GM21528 (cell line): ENCODE measurements at regions not wholly inside any gene's neighbourhood (a gene's known extent, or its start where the extent isn't known, plus 50 kb on each side); places are given as distances from the start of the nearest gene placed in this dataset.

Source experiments
- ATAC-seq: cut with Tn5 transposase; IDR thresholded peaks from one replicate; pipeline ENCODE4 v1.9.1; 2021; ENCODE audit warnings: mild to moderate bottlenecking, moderate library complexity; ENCODE audit not compliant: unreplicated experiment, low FRiP score

DNA sequence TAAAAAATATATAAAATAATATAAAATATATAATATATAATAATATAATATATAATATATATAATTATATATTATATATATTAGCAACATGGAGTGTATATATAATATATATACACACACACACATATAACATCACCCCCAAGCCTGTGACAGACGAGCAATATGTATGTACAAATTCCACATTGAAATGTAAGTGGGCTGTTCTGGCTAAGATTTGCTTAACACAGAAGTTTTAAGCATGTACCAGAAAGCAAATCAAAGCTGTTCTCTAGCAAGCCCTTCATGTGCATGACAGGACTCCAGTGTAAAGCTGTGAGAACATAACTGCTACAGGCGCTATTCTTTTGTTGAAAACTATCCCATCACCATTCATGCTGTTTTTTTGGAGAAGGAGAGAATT, 261.7 kb upstream of the TNP1 start:
- no peak for ATAC-seq

DNA sequence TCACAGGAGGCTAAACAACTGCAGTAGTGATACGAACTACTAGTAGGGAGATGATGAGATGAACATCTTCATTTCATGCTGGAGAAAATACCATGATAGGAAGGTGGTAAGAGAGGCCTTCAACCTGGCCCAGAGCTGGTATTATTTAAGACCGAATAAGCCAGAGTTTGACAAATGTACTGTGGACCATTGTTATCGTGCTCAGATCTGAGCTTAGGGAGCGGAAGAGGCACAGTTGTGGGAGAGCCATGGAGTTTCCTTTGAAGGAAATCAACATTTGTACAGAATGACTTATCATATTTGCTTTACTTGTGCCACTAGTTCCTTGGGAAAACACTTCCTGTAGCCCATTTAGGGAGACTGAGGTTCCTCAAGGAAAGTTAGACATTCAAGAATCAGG, 260.6 kb upstream of the TNP1 start:
- no peak for ATAC-seq

DNA sequence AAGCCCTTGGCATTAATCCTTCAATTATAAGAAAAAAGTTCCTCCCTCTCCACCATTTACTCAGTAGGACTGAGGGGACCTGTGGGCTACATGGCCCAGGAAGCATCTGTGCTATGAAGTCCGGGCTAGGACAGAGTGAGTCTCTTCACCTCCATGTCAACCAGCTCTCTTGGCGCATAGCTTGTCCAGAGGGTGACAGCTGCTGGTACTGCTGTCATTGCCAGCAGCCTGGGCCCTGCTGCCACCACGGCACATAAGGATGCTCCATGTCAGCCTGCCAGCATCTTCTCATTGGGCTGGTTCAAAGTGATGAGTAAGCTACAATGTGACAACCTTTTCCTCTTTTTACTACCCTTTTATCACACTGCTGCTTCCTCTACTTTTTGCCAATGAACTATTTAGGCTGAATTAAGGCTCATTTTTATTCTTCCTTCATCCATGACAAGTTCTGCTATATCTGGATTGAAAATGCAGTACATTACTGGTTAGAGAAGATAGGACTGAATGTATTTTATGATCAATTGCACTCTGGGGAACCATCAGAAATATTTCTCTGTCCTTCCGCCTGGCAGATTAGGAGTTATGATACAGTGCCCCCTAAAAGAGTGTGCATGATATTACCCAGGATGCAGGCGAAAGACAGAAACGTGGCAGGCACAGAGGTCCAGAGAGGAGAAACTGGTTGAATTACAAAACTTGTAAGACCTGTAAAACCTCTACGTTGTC, 258.9 kb upstream of the TNP1 start:
- no peak for ATAC-seq

DNA sequence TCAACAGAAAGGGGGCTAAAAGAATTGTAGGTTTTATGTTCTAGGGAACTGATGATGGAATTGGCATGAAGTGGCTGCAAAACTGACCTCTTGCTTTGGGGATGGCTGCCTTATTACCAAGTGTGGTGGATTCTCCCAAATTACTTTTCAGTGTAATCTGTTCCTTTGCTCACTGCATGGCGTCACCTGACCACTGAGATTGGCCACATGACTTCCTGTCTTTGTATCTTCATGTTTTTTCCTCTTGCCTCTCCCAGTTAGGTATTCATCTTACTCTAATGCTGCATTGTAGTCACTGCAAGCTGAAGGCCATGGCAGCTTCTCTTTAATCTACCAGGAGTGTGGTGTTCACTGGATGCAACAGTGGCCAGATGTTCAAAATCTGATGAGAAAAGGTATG, 257.7 kb upstream of the TNP1 start:
- ATAC-seq: no peak

DNA sequence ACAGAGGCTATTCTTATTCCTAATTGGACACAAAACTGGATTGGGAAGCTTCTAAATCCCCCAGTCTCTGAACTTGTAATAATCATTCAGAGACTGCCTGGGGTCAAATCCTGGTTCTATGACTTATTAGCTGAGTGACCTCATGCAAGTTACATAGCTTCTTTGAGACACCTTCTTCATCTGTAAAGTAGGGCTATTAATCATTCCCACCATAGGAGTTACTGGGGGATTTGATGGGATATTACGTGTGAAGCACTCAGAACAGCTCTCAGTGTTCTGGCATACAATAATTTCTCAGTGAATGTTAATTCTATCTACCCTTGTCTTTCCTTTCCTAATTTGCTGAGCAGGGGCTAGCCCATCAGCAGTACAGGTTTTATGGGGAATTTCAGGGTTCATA, 256.7 kb upstream of the TNP1 start:
- no peak for ATAC-seq

DNA sequence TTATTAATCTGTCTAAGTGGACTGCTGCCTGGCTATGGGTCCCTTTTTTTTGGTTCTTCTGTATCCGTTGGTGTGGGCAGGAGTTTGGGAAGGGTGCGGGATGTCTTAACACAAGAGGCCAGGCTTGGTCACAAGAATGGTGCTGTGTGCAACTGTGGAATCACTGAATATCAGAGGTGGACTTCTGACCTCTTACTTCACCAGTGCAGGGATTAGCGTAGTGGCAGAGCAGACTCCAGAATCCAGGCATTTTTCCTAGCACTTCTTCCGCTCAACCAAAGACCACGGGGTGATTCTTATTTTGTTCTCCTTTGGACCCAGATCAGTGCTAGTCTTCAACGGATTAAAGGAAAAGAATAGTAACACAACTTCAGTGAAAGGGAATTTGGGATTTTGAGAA, 254.3 kb upstream of the TNP1 start:
- ATAC-seq: no peak

DNA sequence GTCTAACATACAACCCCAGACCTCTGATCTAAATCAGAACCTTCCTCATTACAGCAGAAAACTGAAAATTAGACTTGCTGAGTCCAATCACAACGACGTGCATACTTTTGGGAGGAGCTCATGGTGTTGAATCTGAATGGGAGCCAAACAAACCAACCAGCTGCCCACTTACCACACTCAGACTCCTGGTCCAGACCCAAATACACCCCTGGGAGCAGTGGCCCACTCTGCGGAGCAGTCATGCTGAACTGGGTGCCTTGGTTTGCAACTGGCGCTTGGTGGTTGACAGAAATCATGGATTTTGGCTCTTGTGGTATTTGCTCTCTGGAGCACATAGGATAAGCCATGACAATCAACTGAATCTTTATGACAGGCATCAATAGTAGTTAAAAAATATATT, 253.6 kb upstream of the TNP1 start:
- ATAC-seq: no peak

DNA sequence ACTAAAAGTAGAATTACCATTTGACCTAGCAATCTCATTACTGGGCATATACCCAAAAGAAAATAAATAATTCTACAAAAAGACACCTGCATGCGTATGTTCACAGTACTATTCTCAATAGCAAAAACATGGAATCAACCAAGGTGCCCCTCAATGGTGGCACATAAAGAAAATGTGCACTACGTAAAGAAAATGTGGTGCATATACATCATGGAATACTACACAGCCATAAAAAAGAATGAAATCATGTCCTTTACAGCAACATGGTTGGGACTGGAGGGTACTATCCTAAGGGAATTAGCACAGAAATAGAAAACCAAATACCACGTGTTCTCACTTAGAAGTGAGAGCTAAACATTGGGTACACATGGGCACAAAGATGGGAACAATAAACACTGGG, 250.7 kb upstream of the TNP1 start:
- ATAC-seq: no peak

DNA sequence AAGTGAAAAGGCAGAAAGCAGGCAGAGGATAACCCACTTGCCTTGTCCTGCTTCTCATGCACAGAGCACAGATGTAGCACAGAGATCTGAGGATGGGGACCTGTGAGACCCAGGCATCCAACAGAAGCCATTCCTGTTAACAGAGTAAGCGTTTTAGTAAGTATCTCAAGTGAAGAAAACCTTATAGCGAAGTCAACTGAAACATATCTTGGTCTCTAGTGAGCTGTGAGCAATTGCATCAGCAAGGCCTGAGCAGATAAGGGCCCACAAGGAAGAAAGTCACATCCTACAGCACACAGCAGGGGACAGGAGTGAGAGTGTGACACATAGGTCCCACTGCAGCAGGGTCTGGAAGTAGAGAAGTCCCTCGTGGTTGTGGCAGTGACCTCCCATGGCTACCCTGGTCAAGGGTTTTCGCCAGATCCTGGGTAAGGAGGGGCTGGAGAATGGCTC, 248.7 kb upstream of the TNP1 start:
- no peak for ATAC-seq

DNA sequence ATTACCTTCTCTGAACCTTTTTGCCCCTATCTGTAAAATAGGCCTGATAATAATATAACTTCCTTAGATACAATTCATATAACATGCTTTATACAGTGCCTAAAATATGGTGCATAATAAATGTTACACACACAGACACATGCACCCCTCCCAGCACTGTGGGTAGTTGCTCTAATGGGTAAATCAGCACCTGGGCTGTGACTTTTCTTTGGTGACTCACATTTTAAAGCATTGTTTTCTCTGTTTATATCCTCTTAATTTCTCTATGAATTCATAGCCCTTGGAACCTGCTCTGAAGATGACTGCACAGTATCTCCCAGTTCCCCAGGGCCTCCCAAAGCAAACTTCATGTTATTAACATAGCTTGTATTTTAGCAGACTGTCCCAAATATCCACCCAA, 248.2 kb upstream of the TNP1 start:
- no peak for ATAC-seq

DNA sequence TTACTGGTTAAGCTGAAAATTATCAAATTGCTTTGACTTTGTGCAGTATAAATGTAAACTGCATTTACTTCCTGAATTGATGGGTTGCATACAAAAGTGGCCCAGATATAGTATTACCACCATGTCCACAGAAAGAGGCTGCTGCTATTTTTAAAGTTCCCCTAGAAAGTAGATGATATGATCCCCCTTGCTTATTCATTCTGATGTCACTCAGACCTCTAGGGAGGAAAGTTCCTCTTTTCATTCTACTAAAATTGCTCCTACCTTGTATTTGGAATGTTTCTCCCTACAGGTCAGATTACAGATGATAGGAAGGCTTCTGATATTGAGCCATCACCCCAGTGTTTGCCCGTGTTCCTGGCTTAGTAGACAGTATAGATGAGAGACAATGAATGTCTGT, 247.6 kb upstream of the TNP1 start:
- no peak for ATAC-seq

DNA sequence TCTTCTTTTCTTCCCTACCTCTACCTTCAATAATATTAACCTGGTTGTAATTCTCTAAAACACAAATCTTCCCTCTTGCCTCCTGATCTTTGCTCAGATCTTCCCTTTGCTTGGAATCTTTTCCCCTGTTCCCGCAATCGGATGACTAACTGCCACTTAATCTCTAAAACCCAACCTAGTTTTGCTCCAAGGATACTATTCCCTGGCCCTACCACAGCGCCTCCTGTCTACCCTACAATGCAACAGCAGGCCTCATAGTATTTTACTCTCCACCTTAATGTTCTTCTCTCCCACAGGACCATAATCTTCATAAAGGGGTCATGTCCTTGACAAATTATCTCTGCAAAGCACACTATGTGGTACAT, 246.8 kb upstream of the TNP1 start:
- no peak for ATAC-seq

DNA sequence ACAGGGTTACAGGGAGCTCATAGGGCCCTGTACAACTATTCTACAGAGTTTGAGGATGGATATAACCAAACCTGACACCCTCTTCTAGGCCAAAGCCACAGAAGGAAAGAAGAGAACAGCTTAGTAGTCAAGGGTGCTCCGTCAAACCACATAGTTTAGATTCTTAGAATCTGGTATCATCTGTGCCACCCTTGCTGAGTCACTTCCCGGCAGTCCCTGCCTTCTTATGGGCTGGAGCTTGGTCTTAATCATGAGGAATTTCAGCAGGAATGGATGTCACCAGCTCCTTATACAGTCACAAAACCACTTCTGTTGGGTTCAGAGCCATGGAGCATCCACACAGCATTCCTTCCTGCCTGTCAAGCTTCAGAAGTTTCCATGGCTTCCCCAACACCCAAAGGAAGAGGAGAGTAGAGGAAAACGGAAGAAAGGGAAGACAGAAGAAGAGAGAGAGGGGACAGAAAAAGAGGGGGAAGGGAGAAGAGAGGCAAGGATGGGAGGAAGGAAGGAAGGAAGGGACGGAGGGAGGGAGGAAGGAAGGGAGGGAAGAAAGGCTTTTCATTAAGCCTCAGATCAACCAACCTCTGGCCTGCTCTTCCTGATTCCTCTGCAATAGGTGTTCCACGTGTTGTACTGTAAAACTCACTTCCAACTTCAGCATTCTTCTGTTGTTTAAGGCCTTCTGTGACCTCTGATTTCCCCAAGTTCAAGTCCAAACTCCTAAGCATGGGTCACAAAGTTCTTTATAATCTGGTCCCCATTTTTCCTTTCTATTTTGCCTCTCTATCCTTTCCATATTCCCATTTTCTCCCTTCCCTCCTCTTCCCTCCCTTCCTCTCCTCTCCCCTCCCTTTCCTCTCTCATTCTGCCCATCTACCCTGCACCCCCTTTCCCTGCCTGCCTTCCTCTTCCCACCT, 246.1 kb upstream of the TNP1 start:
- no peak for ATAC-seq

DNA sequence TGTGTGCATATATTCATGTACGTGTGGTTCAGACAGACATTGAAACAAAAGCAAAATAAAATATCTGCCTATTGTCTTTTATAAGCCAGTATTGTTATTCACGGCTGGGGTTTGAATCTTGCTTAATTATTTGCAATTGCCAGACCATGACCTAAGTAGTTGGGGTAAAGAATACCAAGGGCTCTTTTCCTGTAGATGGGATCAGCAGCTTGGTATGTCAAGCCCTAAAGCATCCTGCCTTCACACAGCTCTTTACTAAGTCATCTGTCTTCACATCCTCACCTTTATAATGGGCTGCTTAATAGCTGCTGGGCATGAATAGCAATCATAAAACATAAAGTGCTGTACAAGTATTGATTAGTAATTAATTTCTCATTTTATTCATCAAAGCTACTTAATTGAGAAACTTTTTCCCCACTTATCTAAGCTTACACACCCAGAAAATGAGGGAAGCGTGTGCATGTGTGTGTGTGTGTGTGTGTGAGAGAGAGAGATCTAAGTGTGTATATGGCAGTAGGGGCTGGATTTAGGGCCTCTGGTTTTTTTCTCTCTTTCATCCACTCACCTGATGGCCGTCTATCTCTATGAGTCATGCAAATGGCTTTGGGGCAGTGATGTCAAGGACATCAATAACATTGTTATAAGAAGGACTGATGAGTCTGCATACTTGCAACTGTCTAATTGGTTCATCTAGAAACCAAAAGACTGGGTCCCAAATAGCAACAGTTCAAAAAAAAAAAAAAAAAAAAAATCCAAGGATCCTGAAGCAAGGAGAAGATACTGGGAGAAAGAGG, 244.1 kb upstream of the TNP1 start:
- no peak for ATAC-seq

DNA sequence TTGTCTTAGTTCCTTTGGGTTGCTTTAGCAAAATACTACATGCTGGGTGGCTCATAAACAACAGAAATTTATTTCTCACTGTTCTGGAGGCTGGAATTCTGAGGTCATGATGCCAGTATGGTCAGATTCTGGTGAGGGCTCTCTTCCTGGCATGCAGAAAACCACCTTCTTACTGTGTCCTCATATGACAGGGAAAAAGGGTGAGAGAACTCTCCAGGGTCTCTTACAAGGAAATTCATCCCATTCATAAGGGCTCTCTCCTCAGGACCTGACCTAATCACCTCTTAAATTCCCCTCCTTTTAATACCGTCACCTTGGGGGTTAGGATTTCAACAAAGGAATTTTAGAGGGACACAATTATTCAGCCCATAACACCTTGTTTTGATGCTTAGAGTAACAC, 243.1 kb upstream of the TNP1 start:
- no peak for ATAC-seq

DNA sequence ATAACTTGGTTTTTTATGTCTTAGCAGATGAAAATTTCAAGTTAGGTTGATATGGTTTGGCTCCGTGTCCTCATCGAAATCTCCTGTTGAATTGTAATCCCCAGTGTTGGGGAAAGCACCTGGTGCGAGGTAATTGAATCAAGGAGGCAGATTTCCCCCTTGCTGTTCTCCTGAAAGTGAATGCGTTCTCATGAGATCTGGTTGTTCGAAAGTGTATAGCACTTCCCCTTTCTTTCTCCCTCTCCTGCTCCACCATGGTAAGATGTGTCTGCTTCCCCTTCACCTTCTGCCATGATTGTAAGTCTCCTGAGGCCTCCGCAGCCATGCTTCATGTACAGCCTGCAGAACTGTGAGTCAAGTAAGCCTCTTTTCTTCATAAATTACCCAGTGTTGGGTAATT, 242.1 kb upstream of the TNP1 start:
- no peak for ATAC-seq

DNA sequence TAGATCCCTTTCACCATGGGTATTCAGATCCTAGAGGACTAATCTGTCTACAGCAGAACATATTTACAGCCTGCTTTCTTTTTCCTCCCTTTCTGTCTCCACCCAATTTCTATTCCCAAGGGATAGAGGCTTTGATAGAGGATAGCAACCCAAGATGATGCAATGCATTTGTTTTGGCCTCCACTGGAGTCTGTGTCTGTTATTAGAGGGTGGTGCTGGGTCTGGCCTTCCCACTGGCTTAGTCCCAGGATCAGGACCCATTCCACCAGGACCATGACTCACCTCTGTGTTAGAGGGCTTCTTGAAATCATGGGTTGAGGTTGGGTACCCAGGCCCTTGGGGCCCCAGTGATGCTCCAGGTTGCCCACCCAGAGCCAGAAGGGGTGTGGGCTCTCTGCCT, 239.7 kb upstream of the TNP1 start:
- no peak for ATAC-seq

DNA sequence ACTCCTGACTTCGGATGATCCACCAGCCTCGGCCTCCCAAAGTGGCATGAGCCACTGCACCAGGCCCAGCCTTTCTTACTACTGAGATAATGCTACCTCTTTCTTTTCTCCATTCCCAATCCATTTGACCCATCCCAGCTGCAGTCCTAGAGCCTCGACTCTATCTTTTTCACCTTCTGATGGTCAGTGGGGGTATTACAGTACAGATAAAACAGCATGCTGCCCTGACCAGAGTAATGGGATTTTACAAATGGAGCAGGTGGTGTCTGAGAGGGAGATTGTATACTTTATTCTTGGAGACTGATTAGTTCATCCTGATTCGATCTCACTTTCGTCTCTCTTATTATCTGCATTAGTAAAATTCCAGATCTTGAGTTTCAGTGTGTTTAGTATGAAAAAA, 238.6 kb upstream of the TNP1 start:
- no peak for ATAC-seq

DNA sequence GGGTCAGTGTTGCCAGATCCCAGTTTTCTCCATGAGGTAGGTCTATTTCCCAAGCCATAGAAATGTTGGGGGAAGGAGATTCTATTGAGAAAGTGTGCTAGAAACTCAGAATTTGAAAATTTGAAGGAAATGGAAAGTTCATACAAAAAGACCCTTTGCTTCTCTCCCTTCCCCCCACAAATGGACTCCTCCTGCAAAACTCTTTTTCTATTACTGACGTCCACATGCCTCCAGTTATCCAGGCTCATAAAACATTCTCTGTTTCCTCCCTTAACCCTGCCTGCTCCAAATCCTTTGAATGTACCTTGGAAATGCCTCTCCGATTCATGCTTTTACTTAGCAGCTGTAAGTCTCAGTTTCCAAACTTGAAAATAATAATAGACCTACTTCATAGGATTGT, 237.5 kb upstream of the TNP1 start:
- ATAC-seq: no peak

DNA sequence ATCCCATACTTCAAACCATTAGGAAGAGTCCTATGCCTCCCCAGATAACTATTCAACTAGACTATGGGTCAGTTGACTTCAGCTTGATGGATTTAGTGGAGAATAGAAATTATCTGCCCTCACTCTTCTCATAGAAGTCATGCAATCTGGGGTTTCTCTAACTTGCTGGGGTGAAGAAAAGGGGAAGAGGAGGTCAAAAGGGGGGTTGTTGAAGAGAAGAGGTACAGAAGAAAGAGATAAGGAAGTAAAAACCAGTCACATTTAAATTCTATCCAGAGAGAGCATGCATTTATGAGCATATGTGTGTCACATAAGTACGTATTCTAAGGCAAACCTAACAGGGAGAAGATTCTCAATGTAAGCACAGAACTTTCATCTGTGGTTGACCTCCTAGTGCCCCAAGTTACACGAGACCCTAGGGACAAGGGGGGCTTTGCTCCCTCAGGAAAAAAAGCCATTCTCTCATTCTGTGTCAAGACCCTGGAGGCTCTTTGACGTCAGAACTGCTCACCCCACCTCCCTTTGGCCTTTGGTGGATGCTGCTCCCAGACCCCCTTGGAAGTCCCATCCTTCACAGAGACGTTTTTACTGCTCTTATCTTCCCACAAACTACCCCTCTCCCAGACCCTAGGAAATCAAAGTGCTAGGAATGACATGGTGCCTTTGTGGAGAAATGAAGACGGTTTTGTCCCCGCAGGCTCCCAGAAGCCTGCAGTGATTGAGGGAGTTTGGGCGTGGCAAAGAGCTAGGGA, 236.8 kb upstream of the TNP1 start:
- ATAC-seq: no peak
